GM19372 (cell line): ENCODE measurements at regions not wholly inside any gene's neighbourhood (a gene's known extent, or its start where the extent isn't known, plus 50 kb on each side); places are given as distances from the start of the nearest gene placed in this dataset.

Experiments used
- ATAC-seq: cut with Tn5 transposase; IDR thresholded peaks from one replicate; pipeline ENCODE4 v1.9.1; 2021; ENCODE audit warnings: mild to moderate bottlenecking, low read depth, moderate library complexity; ENCODE audit not compliant: unreplicated experiment

DNA sequence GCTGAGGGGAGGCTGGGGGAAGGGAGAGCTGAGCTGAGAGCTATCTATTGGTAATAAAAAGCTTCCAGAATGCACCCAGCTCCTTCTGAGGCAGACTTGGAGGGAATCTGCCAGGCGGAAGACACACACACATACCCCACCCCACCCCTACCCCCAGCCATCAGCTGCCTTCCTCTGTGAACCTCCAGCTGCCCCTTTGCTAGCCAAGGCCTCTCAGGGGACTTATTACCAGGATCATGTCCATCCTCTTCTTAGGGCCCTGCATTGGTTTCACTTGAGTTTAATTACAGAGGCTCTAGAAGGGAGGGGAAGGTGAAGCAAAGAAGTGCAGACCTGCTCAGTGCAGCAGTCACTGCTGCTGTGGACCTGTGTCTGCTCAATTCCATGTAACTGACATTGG lies 156.4 kb downstream of the OMA1 start:
- no peak for ATAC-seq

- ATAC-seq: no peak
Observed at GRCh38 chr1:58380345-58380744, 166.2 kb downstream of the OMA1 start.

DNA sequence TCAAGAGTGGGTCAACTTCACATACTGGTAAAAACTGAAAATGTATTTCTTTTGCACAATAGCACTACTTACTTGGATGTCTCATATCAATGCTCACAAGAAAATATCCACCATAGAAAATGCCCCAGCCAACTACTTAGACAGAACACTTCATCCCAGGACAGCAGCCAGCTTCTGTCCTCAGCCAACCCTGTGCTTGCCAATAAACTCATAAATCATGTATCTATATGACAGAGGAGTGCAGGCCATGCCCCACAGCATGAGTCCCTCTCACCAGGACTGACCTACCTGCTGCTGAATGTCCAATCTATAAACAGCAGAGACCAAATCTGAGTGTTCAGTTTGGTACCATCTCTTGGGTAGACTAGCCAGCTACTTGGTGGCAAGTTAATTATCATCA lies 179.3 kb downstream of the OMA1 start:
- ATAC-seq: no peak

GRCh38 chr1:58365328-58365727 lies 181.2 kb downstream of the OMA1 start:
- ATAC-seq: no peak

GRCh38 chr1:58363585-58363984 lies 182.9 kb downstream of the OMA1 start:
- ATAC-seq: no peak

DNA sequence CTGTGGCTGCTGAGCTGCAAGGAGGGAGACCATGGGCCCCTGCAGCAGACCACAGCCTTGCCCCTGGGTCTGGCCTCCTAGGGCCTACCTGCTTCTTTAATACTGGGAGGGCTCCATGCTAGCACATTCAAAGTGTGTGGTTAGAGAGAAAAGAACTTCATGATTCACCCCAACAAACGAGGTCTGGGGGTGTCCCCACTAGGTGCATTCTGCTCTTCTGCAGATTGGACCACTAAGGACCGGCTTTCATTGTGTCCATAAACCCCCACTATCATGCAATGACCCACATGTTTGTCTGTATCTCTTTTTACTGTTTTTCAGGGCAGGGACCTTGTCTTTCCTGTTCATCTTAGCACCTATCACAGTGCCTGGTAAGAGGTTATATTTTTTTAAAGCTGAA lies 185.4 kb downstream of the OMA1 start:
- no peak for ATAC-seq

- ATAC-seq: no peak
Observed at GRCh38 chr1:58358346-58358745, 188.2 kb downstream of the OMA1 start.

DNA sequence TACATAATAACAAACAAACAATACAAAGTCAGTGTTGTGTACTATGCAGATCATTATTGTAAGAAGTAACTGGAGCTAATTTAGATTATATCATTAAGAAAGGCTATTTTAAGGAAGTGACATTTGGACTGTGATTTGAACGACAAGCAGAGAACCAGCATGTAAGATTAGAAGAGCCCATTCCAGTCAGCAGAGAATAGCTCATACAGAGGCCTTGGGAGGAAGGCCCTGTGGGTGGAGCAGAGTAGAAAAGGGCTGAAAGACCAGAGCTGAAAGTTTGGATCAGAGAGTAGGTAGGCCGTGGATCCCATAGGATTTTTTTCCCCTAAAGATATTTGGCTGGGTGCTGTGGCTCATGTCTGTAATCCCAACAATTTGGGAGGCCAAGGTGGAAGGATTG lies 190.1 kb downstream of the OMA1 start:
- ATAC-seq: no peak

DNA sequence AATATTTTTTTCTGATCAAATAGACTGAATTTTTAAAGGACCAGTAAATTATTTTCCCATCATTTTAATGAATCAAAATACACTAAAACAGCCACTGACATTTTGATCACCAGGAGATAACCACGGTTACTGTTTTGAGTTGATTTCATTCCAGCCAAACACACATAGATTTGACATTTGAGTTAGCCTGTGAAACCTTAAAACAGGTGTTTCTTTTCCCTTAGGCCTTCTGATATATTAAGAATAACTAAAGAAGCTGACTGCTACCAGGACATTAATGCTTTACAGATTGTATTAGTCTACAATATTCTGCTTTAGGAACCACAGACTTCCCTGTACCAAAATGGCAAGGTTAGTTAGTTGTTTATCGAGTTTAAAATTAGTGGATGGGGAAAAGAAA lies 193.4 kb downstream of the OMA1 start:
- ATAC-seq: no peak

DNA sequence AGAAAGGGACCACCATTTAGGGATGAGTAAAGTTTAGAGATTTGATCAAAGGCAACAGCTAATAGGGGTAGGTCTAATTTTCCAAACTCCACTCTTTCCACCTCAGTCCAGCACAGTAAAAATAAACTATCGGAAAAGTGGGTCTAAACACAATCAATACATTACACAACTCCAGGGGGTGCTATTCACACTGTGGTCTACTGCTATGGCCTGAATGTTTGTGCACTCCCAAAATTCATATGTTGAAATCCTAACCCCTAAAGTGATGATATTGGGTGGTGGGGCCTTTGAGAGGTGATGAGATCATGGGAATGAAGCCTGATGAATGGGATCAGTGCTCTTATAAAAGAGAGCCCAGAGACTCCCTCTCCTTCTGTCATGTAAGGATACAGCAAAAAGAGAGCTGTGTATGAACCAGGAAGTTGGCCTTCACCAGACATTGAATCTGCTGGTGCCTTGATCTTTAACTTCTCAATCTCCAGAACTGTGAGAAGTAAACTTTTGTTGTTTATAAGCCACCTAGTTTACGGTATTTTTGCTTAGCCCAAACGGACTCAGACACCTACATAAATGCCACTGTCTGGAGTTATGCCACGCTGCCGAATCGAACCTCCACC lies 193.9 kb downstream of the OMA1 start:
- no peak for ATAC-seq

GRCh38 chr1:58346036-58346355 lies 200.5 kb downstream of the OMA1 start:
- no peak for ATAC-seq

- ATAC-seq: no peak
Observed at GRCh38 chr1:58345215-58346035, 201.1 kb downstream of the OMA1 start.

GRCh38 chr1:58340185-58340584 lies 206.3 kb downstream of the OMA1 start:
- ATAC-seq: no peak

- ATAC-seq: no peak
Observed at GRCh38 chr1:58338081-58338480, 208.4 kb downstream of the OMA1 start.

- no peak for ATAC-seq
Observed at GRCh38 chr1:58333511-58333910, 213.0 kb downstream of the OMA1 start.

GRCh38 chr1:58331156-58331555 lies 215.4 kb downstream of the OMA1 start:
- ATAC-seq: no peak

- ATAC-seq: no peak
Observed at GRCh38 chr1:58325866-58326265, 220.7 kb downstream of the OMA1 start.

GRCh38 chr1:58324558-58324957 lies 222.0 kb downstream of the OMA1 start:
- no peak for ATAC-seq

DNA sequence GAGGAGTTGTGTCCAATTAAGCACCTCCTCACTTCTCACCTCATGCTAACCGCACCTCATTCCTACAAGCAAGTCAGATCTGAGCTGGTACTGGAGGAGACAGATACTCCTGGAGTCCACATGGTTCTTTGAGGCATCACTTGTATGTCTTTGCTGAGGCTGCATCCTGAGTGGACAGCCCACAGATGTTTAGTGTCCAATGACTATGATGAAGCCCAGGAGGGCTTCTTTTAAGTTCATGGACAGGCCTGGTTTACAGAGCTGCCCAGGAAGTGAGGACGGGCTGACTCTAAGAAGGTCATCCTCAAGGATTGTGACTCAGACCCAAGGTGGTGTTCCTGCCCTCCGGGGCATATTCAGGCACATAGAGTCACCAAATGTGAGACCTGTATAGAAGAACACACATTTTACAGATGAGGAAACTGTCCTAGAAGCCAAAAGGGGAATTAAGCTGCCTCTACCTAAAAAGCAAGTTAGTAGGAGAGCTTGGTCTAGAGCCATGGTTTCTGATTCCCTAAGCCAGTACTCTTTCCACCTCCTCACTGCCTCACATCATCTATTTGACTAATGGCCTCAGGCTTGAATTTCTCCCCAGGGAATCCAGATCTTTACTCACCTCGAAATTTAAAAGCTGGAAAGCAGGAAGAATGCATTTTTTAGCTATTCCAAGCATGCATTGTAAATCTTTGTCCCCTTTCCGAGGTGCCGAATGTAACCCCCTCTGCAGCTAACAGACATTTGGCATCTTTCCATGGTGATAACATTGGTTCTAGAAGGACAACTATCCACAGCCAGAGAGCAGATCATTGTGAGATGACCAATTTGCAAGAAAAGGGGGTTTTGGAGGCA lies 228.1 kb downstream of the OMA1 start:
- no peak for ATAC-seq

DNA sequence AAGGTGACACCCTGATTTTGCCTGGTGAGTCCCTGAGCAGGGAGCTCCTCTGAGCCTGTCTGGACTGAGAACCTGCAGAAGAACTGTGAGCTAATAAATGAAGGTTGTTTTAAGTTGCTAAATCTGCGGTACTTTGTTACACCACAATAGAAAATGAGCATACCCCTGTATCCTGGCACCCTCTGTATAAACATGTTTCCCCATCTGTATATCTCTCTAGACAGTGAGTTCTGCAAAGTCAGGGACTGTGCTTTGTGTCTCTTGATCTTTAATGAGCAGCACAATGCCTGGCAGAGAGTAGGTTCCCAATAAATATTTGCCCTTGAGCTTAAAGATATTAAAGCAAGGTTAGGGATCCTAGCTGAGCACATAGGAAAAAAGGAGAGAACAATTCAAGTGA lies 228.8 kb downstream of the OMA1 start:
- ATAC-seq: no peak

GRCh38 chr1:58317086-58317485 lies 229.4 kb downstream of the OMA1 start:
- no peak for ATAC-seq

- no peak for ATAC-seq
Observed at GRCh38 chr1:58316141-58316540, 230.4 kb downstream of the OMA1 start.
